ENCODE measurements at regions not wholly inside any gene's neighbourhood (a gene's known extent, or its start where the extent isn't known, plus 50 kb on each side); places are given as distances from the start of the nearest gene placed in this dataset.

GRCh38 chr13:64339373-64340063 lies 2890.6 kb downstream of the PCDH9 start:
- Histone ChIP-seq H3K27me3 (ENCODE audit: insufficient read depth, low read length) (no peaks in the 10 kb centered on the region), H4K8ac (ENCODE audit: low read depth, low read length) (no peak overlapping the region), H3K18ac (ENCODE audit: low read length) (no peak overlapping the region), H2AK5ac (ENCODE audit: low read length) (no peak overlapping the region), H2BK5ac (ENCODE audit: low read depth, low read length, poor library complexity) (no peak overlapping the region), H3K9ac (ENCODE audit: low read length) (no peak overlapping the region), H2BK120ac (ENCODE audit: insufficient read depth, low read length, poor library complexity) (no peak overlapping the region), H3K79me2 (ENCODE audit: control insufficient read depth, insufficient read depth, low read length, poor library complexity) (no peaks in the 10 kb centered on the region), H4K12ac (ENCODE audit: low read depth, low read length) (no peak overlapping the region), H3K4me2 (ENCODE audit: low read length) (no peak overlapping the region), H4K91ac (ENCODE audit: low read depth, low read length) (no peak overlapping the region), H2BK12ac (ENCODE audit: low read length) (no peak overlapping the region), H3K4me3 (ENCODE audit: low read depth, low read length) (no peak overlapping the region), H3K14ac (ENCODE audit: low read length) (no peak overlapping the region), H3K4me1 (ENCODE audit: control insufficient read depth in 1 of 2, insufficient read depth in 2 of 2, low read length in 2 of 2) (no peaks in the 10 kb centered on the region), H2AFZ (ENCODE audit: insufficient read depth, low read length, poor library complexity) (no peak overlapping the region), H3K27ac (ENCODE audit: low read depth, low read length) (no peak overlapping the region), H3K9me3 (ENCODE audit: insufficient read depth, low read depth, low read length) (no peaks in the 10 kb centered on the region), H3K23ac (ENCODE audit: low read length) (no peak overlapping the region), H3K4ac (ENCODE audit: low read depth, low read length) (no peak overlapping the region), H3K79me1 (ENCODE audit: low read length) (no peaks in the 10 kb centered on the region), H3K36me3 (ENCODE audit: control insufficient read depth in 1 of 2, insufficient read depth in 2 of 2, low read length in 2 of 2) (no peaks in the 10 kb centered on the region)
- no CpG with 5 or more reads among the region's 8 CpGs for WGBS (ENCODE audit: extremely low coverage, insufficient coverage, insufficient read length)
- DNase-seq, result no peak

GRCh38 chr13:64338671-64339070 lies 2891.5 kb downstream of the PCDH9 start:
- H3K9ac ChIP-seq (ENCODE audit: low read length), result no peak overlapping the region
- no peak overlapping the region for H3K23ac ChIP-seq (ENCODE audit: low read length)
- no peaks in the 10 kb centered on the region for H3K27me3 ChIP-seq (ENCODE audit: insufficient read depth, low read length)
- no peak overlapping the region for H3K27ac ChIP-seq (ENCODE audit: low read depth, low read length)
- H2BK5ac ChIP-seq (ENCODE audit: low read depth, low read length, poor library complexity), result no peak overlapping the region
- DNase-seq, result no peak
- H2BK120ac ChIP-seq (ENCODE audit: insufficient read depth, low read length, poor library complexity), result no peak overlapping the region
- no peak overlapping the region for H3K4me2 ChIP-seq (ENCODE audit: low read length)
- no peaks in the 10 kb centered on the region for H3K36me3 ChIP-seq (ENCODE audit: control insufficient read depth in 1 of 2, insufficient read depth in 2 of 2, low read length in 2 of 2)
- H2BK12ac ChIP-seq (ENCODE audit: low read length), result no peak overlapping the region
- no peaks in the 10 kb centered on the region for H3K4me1 ChIP-seq (ENCODE audit: control insufficient read depth in 1 of 2, insufficient read depth in 2 of 2, low read length in 2 of 2)
- no peak overlapping the region for H3K4ac ChIP-seq (ENCODE audit: low read depth, low read length)
- no peak overlapping the region for H4K8ac ChIP-seq (ENCODE audit: low read depth, low read length)
- H2AK5ac ChIP-seq (ENCODE audit: low read length), result no peak overlapping the region
- no peak overlapping the region for H2AFZ ChIP-seq (ENCODE audit: insufficient read depth, low read length, poor library complexity)
- H3K4me3 ChIP-seq (ENCODE audit: low read depth, low read length), result no peak overlapping the region
- H3K79me1 ChIP-seq (ENCODE audit: low read length), result no peaks in the 10 kb centered on the region
- H3K18ac ChIP-seq (ENCODE audit: low read length), result no peak overlapping the region
- no peak overlapping the region for H4K12ac ChIP-seq (ENCODE audit: low read depth, low read length)
- no peaks in the 10 kb centered on the region for H3K79me2 ChIP-seq (ENCODE audit: control insufficient read depth, insufficient read depth, low read length, poor library complexity)
- peaks cover 3% of the 10 kb centered on the region for H3K9me3 ChIP-seq (ENCODE audit: insufficient read depth, low read depth, low read length)
- H4K91ac ChIP-seq (ENCODE audit: low read depth, low read length), result no peak overlapping the region
- no CpG with 5 or more reads among the region's 1 CpG for WGBS (ENCODE audit: extremely low coverage, insufficient coverage, insufficient read length)
- H3K14ac ChIP-seq (ENCODE audit: low read length), result no peak overlapping the region

- no CpG with 5 or more reads among the region's 3 CpGs for WGBS (ENCODE audit: extremely low coverage, insufficient coverage, insufficient read length)
- no peak overlapping the region for H4K91ac ChIP-seq (ENCODE audit: low read depth, low read length)
- H3K18ac ChIP-seq (ENCODE audit: low read length), result no peak overlapping the region
- H3K27me3 ChIP-seq (ENCODE audit: insufficient read depth, low read length), result no peaks in the 10 kb centered on the region
- no peak overlapping the region for H3K14ac ChIP-seq (ENCODE audit: low read length)
- H3K4me1 ChIP-seq (ENCODE audit: control insufficient read depth in 1 of 2, insufficient read depth in 2 of 2, low read length in 2 of 2), result no peaks in the 10 kb centered on the region
- H2BK120ac ChIP-seq (ENCODE audit: insufficient read depth, low read length, poor library complexity), result no peak overlapping the region
- H2BK12ac ChIP-seq (ENCODE audit: low read length), result no peak overlapping the region
- no peak overlapping the region for H3K4me3 ChIP-seq (ENCODE audit: low read depth, low read length)
- no peak overlapping the region for H3K27ac ChIP-seq (ENCODE audit: low read depth, low read length)
- peaks cover 3% of the 10 kb centered on the region for H3K9me3 ChIP-seq (ENCODE audit: insufficient read depth, low read depth, low read length)
- H3K9ac ChIP-seq (ENCODE audit: low read length), result no peak overlapping the region
- H4K12ac ChIP-seq (ENCODE audit: low read depth, low read length), result no peak overlapping the region
- no peak overlapping the region for H4K8ac ChIP-seq (ENCODE audit: low read depth, low read length)
- no peak overlapping the region for H2AFZ ChIP-seq (ENCODE audit: insufficient read depth, low read length, poor library complexity)
- H2AK5ac ChIP-seq (ENCODE audit: low read length), result no peak overlapping the region
- H2BK5ac ChIP-seq (ENCODE audit: low read depth, low read length, poor library complexity), result no peak overlapping the region
- no peak for DNase-seq
- no peaks in the 10 kb centered on the region for H3K36me3 ChIP-seq (ENCODE audit: control insufficient read depth in 1 of 2, insufficient read depth in 2 of 2, low read length in 2 of 2)
- no peak overlapping the region for H3K4me2 ChIP-seq (ENCODE audit: low read length)
- no peaks in the 10 kb centered on the region for H3K79me2 ChIP-seq (ENCODE audit: control insufficient read depth, insufficient read depth, low read length, poor library complexity)
- H3K4ac ChIP-seq (ENCODE audit: low read depth, low read length), result no peak overlapping the region
- no peak overlapping the region for H3K23ac ChIP-seq (ENCODE audit: low read length)
- no peaks in the 10 kb centered on the region for H3K79me1 ChIP-seq (ENCODE audit: low read length)
These were observed 2896.2 kb downstream of the PCDH9 start for GRCh38 chr13:64333888-64334287.

GRCh38 chr13:64332048-64332447 lies 2898.1 kb downstream of the PCDH9 start:
- H3K27me3 ChIP-seq (ENCODE audit: insufficient read depth, low read length), result no peaks in the 10 kb centered on the region
- no CpG with 5 or more reads among the region's 2 CpGs for WGBS (ENCODE audit: extremely low coverage, insufficient coverage, insufficient read length)
- H3K4me3 ChIP-seq (ENCODE audit: low read depth, low read length), result no peak overlapping the region

More at GRCh38 chr13:64332048-64332447, 2898.1 kb downstream of the PCDH9 start:
- Histone ChIP-seq H3K4me1 (ENCODE audit: control insufficient read depth in 1 of 2, insufficient read depth in 2 of 2, low read length in 2 of 2) (no peaks in the 10 kb centered on the region), H2AFZ (ENCODE audit: insufficient read depth, low read length, poor library complexity) (no peak overlapping the region), H3K36me3 (ENCODE audit: control insufficient read depth in 1 of 2, insufficient read depth in 2 of 2, low read length in 2 of 2) (no peaks in the 10 kb centered on the region), H3K4me2 (ENCODE audit: low read length) (no peak overlapping the region), H3K23ac (ENCODE audit: low read length) (no peak overlapping the region), H3K4ac (ENCODE audit: low read depth, low read length) (no peak overlapping the region), H2BK5ac (ENCODE audit: low read depth, low read length, poor library complexity) (no peak overlapping the region), H3K79me1 (ENCODE audit: low read length) (no peaks in the 10 kb centered on the region), H4K8ac (ENCODE audit: low read depth, low read length) (no peak overlapping the region), H2AK5ac (ENCODE audit: low read length) (no peak overlapping the region), H2BK120ac (ENCODE audit: insufficient read depth, low read length, poor library complexity) (no peak overlapping the region), H3K9ac (ENCODE audit: low read length) (no peak overlapping the region), H3K79me2 (ENCODE audit: control insufficient read depth, insufficient read depth, low read length, poor library complexity) (no peaks in the 10 kb centered on the region), H4K91ac (ENCODE audit: low read depth, low read length) (no peak overlapping the region), H3K9me3 (ENCODE audit: insufficient read depth, low read depth, low read length) (peaks cover 3% of the 10 kb centered on the region), H3K27ac (ENCODE audit: low read depth, low read length) (no peak overlapping the region), H2BK12ac (ENCODE audit: low read length) (no peak overlapping the region), H3K18ac (ENCODE audit: low read length) (no peak overlapping the region), H3K14ac (ENCODE audit: low read length) (no peak overlapping the region), H4K12ac (ENCODE audit: low read depth, low read length) (no peak overlapping the region)
- DNase-seq, result no peak
